Right atrium auricular region (tissue), 2 donors: ENCODE measurements at regions not wholly inside any gene's neighbourhood (a gene's known extent, or its start where the extent isn't known, plus 50 kb on each side); places are given as distances from the start of the nearest gene placed in this dataset.

Source experiments
- DNase-seq: peaks from one replicate; pipeline ENCODE4 v3.0.0-alpha.2; 2019; ENCODE audit warnings: low spot score
- H3K27ac ChIP-seq, 2 donors: fragments of 200-600 bp; sonication (generic); 1 replicate in 1 of 2; 2 replicates in 1 of 2; pipeline ENCODE4 v1.5.1; 2016 to 2019
- H3K27me3 ChIP-seq, 2 donors: fragments of 200-600 bp; sonication (generic); one replicate each; pipeline versions ENCODE4 v1.5.1 to v1.6.0; 2017 to 2019
- H3K36me3 ChIP-seq: fragments of 200-600 bp; sonication (generic); one replicate; pipeline ENCODE4 v1.5.1; 2016
- H3K4me1 ChIP-seq, 2 donors: fragments of 200-600 bp; sonication (generic); one replicate each; pipeline versions ENCODE4 v1.5.1 to v1.6.0; 2017 to 2019
- H3K4me3 ChIP-seq, 2 donors: fragments of 200-600 bp; sonication (generic); 1 replicate in 1 of 2; 2 replicates in 1 of 2; pipeline ENCODE4 v1.5.1; 2017 to 2019; ENCODE audit warnings: mild to moderate bottlenecking in 1 of 2, moderate library complexity in 1 of 2
- H3K9me3 ChIP-seq, 2 donors: fragments of 200-600 bp; sonication (generic); one replicate each; pipeline ENCODE4 v1.5.1; 2019
- CTCF ChIP-seq, 2 donors: fragments of 200-600 bp; sonication (generic); IDR thresholded peaks; one replicate each; pipeline ENCODE4 v1.5.1; 2019; ENCODE audit warnings: antibody characterized with exemption in 2 of 2

GRCh38 chr22:44615146-44615545 is 86.9 kb upstream of the PRR5 start:
- no peaks in the 10 kb centered on the region for H3K36me3 ChIP-seq
- H3K27me3 ChIP-seq = no peaks in the 10 kb centered on the region
- no peak for DNase-seq
- H3K4me3 ChIP-seq = no peak overlapping the region
- H3K4me1 ChIP-seq = peaks cover 0 to 3% of the 10 kb centered on the region in 2 donors
- H3K9me3 ChIP-seq = peaks cover 10 to 45% of the 10 kb centered on the region in 2 donors
- H3K27ac ChIP-seq = no peak overlapping the region
- no peak for TF ChIP-seq CTCF (IDR thresholded peaks at IDR 0.05)

GRCh38 chr22:44613196-44613595 is 88.8 kb upstream of the PRR5 start:
- H3K36me3 ChIP-seq = no peaks in the 10 kb centered on the region
- no peaks in the 10 kb centered on the region for H3K27me3 ChIP-seq
- no peak overlapping the region for H3K4me3 ChIP-seq
- no peak for TF ChIP-seq CTCF (IDR thresholded peaks at IDR 0.05)
- no peak for DNase-seq
- H3K4me1 ChIP-seq = no peaks in the 10 kb centered on the region
- H3K27ac ChIP-seq = no peak overlapping the region
- H3K9me3 ChIP-seq = peaks cover 10 to 45% of the 10 kb centered on the region in 2 donors

- Histone ChIP-seq H3K27me3 (no peaks in the 10 kb centered on the region), H3K9me3 (peaks cover 10 to 45% of the 10 kb centered on the region in 2 donors), H3K4me1 (no peaks in the 10 kb centered on the region), H3K27ac (no peak overlapping the region), H3K4me3 (no peak overlapping the region), H3K36me3 (no peaks in the 10 kb centered on the region)
- no peak for TF ChIP-seq CTCF (IDR thresholded peaks at IDR 0.05)
- DNase-seq = no peak
These were observed 90.0 kb upstream of the PRR5 start for GRCh38 chr22:44611880-44612496.

GRCh38 chr22:44610071-44610470 is 91.9 kb upstream of the PRR5 start:
- no peaks in the 10 kb centered on the region for H3K36me3 ChIP-seq
- no peaks in the 10 kb centered on the region for H3K27me3 ChIP-seq
- DNase-seq = no peak
- H3K27ac ChIP-seq = no peak overlapping the region
- no peaks in the 10 kb centered on the region for H3K4me1 ChIP-seq
- TF ChIP-seq CTCF (IDR thresholded peaks at IDR 0.05) = no peak
- H3K4me3 ChIP-seq = no peak overlapping the region
- H3K9me3 ChIP-seq = peaks cover 10 to 43% of the 10 kb centered on the region in 2 donors

- Histone ChIP-seq H3K4me3 (no peak overlapping the region), H3K27me3 (no peaks in the 10 kb centered on the region), H3K27ac (no peak overlapping the region), H3K4me1 (no peaks in the 10 kb centered on the region), H3K36me3 (no peaks in the 10 kb centered on the region), H3K9me3 (peaks cover 7 to 37% of the 10 kb centered on the region in 2 donors)
- no peak for DNase-seq
- TF ChIP-seq CTCF (IDR thresholded peaks at IDR 0.05) = no peak
These were observed 92.5 kb upstream of the PRR5 start for GRCh38 chr22:44609400-44609988.
